ENCODE measurements at regions not wholly inside any gene's neighbourhood (a gene's known extent, or its start where the extent isn't known, plus 50 kb on each side); places are given as distances from the start of the nearest gene placed in this dataset.

- in situ Hi-C loops (cut with HindIII; ENCODE audit: low pct_unique_long_range_greater_than_20kb, low sequenced_read_pairs) = no loop called here
- no peak for DNase-seq (ENCODE audit: low read depth, low spot score)
Observed at GRCh38 chr15:85925649-85926237, 131.0 kb upstream of the KLHL25 start.

- in situ Hi-C loops (cut with HindIII; ENCODE audit: low pct_unique_long_range_greater_than_20kb, low sequenced_read_pairs) = no loop called here
- DNase-seq (ENCODE audit: low read depth, low spot score) = no peak
Observed at GRCh38 chr15:85926834-85927233, 132.1 kb upstream of the KLHL25 start.

GRCh38 chr15:85927931-85928537, 133.3 kb upstream of the KLHL25 start:
- in situ Hi-C loops (cut with HindIII; ENCODE audit: low pct_unique_long_range_greater_than_20kb, low sequenced_read_pairs) = no loop called here

GRCh38 chr15:85929786-85930185, 135.1 kb upstream of the KLHL25 start:
- in situ Hi-C loops (cut with HindIII; ENCODE audit: low pct_unique_long_range_greater_than_20kb, low sequenced_read_pairs) = no loop called here
- no peak for DNase-seq (ENCODE audit: low read depth, low spot score)

More at GRCh38 chr15:85927931-85928537, 133.3 kb upstream of the KLHL25 start:
- DNase-seq (ENCODE audit: low read depth, low spot score) = no peak

- DNase-seq (ENCODE audit: low read depth, low spot score) = no peak
- in situ Hi-C loops (cut with HindIII; ENCODE audit: low pct_unique_long_range_greater_than_20kb, low sequenced_read_pairs) = no loop called here
Observed at GRCh38 chr15:85932391-85932790, 137.7 kb upstream of the KLHL25 start.

GRCh38 chr15:85934691-85935090, 140.0 kb upstream of the KLHL25 start:
- in situ Hi-C loops (cut with HindIII; ENCODE audit: low pct_unique_long_range_greater_than_20kb, low sequenced_read_pairs) = no loop called here
- DNase-seq (ENCODE audit: low read depth, low spot score) = no peak

- in situ Hi-C loops (cut with HindIII; ENCODE audit: low pct_unique_long_range_greater_than_20kb, low sequenced_read_pairs) = no loop called here
- no peak for DNase-seq (ENCODE audit: low read depth, low spot score)
Observed at GRCh38 chr15:85935182-85935581, 140.5 kb upstream of the KLHL25 start.

- in situ Hi-C loops (cut with HindIII; ENCODE audit: low pct_unique_long_range_greater_than_20kb, low sequenced_read_pairs) = no loop called here
Observed at GRCh38 chr15:85937661-85938060, 142.0 kb upstream of the AGBL1 start.

GRCh38 chr15:85941186-85941855, 138.3 kb upstream of the AGBL1 start:
- in situ Hi-C loops (cut with HindIII; ENCODE audit: low pct_unique_long_range_greater_than_20kb, low sequenced_read_pairs) = no loop called here
- peak; percentile 32 for DNase-seq (ENCODE audit: low read depth, low spot score)

More at GRCh38 chr15:85937661-85938060, 142.0 kb upstream of the AGBL1 start:
- DNase-seq (ENCODE audit: low read depth, low spot score) = no peak

- in situ Hi-C loops (cut with HindIII; ENCODE audit: low pct_unique_long_range_greater_than_20kb, low sequenced_read_pairs) = no loop called here
- no peak for DNase-seq (ENCODE audit: low read depth, low spot score)
Observed at GRCh38 chr15:85942632-85943031, 137.0 kb upstream of the AGBL1 start.

GRCh38 chr15:85943151-85943550, 136.5 kb upstream of the AGBL1 start:
- no peak for DNase-seq (ENCODE audit: low read depth, low spot score)
- in situ Hi-C loops (cut with HindIII; ENCODE audit: low pct_unique_long_range_greater_than_20kb, low sequenced_read_pairs) = no loop called here

GRCh38 chr15:85943791-85944190, 135.9 kb upstream of the AGBL1 start:
- in situ Hi-C loops (cut with HindIII; ENCODE audit: low pct_unique_long_range_greater_than_20kb, low sequenced_read_pairs) = no loop called here

GRCh38 chr15:85947021-85947420, 132.7 kb upstream of the AGBL1 start:
- in situ Hi-C loops (cut with HindIII; ENCODE audit: low pct_unique_long_range_greater_than_20kb, low sequenced_read_pairs) = no loop called here
- DNase-seq (ENCODE audit: low read depth, low spot score) = no peak

More at GRCh38 chr15:85943791-85944190, 135.9 kb upstream of the AGBL1 start:
- DNase-seq (ENCODE audit: low read depth, low spot score) = no peak

- in situ Hi-C loops (cut with HindIII; ENCODE audit: low pct_unique_long_range_greater_than_20kb, low sequenced_read_pairs) = no loop called here
- no peak for DNase-seq (ENCODE audit: low read depth, low spot score)
Observed at GRCh38 chr15:85947936-85948335, 131.7 kb upstream of the AGBL1 start.

GRCh38 chr15:85950101-85950500, 129.6 kb upstream of the AGBL1 start:
- in situ Hi-C loops (cut with HindIII; ENCODE audit: low pct_unique_long_range_greater_than_20kb, low sequenced_read_pairs) = no loop called here
- DNase-seq (ENCODE audit: low read depth, low spot score) = no peak

- in situ Hi-C loops (cut with HindIII; ENCODE audit: low pct_unique_long_range_greater_than_20kb, low sequenced_read_pairs) = no loop called here
- DNase-seq (ENCODE audit: low read depth, low spot score) = no peak
Observed at GRCh38 chr15:85954586-85954985, 125.1 kb upstream of the AGBL1 start.

- no peak for DNase-seq (ENCODE audit: low read depth, low spot score)
Observed at GRCh38 chr15:85955501-85956391, 123.9 kb upstream of the AGBL1 start.

More at GRCh38 chr15:85955501-85956391, 123.9 kb upstream of the AGBL1 start:
- in situ Hi-C loops (cut with HindIII; ENCODE audit: low pct_unique_long_range_greater_than_20kb, low sequenced_read_pairs) = no loop called here

All from SK-MEL-5 (cell line).